Stimulated activated CD8-positive, alpha-beta memory T cell treated with anti-CD3 and anti-CD28 coated beads, Interleukin-12 subunit alpha, Interleukin-12 subunit beta, amount 100 ng/mL, for 4 hours (primary cell): ENCODE measurements at regions not wholly inside any gene's neighbourhood (a gene's known extent, or its start where the extent isn't known, plus 50 kb on each side); places are given as distances from the start of the nearest gene placed in this dataset.
"Not testable (repeated sequence)": the region's sequence is repeated elsewhere in the genome, so short reads cannot be mapped to it uniquely, and the experiment has no call there.

Experiments used
- DNase-seq: peaks from one replicate; pipeline ENCODE4 v3.0.0-alpha.2; 2020; ENCODE audit warnings: low read depth

GRCh38 chr4:138438608-138439007, 196.5 kb upstream of the SLC7A11 start:
- no peak for DNase-seq

DNA sequence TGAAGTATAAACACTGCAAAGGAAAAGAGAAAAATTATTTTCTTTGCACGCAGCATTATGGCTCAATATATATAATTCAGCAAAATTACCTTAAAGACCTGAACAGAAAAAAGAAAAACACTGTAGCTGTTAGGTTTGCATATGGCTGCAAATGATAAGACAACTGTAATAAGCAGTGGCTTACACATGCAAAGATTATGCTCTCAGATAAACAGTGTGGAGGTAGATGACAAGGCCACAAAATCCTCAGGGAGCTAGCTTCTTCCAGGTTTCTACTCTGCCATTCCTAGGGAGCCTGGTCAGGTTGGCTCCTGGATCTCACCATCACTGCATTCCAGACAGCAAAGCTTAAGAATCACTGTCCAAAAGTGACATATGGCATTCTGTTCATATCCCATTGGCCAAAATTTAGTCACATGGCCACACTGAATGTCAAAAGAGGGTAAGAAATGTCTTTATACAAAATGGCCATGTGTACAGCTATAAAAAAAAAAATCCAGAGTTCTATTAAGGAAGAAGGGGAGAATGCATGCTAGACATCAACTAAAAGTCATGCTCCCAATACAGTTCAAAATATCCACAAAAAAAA, 195.2 kb upstream of the SLC7A11 start:
- no peak for DNase-seq

- not testable (repeated sequence) for DNase-seq
Observed at GRCh38 chr4:138435733-138436132, 193.6 kb upstream of the SLC7A11 start.

- not testable (repeated sequence) for DNase-seq
Observed at GRCh38 chr4:138435046-138435445, 192.9 kb upstream of the SLC7A11 start.

DNA sequence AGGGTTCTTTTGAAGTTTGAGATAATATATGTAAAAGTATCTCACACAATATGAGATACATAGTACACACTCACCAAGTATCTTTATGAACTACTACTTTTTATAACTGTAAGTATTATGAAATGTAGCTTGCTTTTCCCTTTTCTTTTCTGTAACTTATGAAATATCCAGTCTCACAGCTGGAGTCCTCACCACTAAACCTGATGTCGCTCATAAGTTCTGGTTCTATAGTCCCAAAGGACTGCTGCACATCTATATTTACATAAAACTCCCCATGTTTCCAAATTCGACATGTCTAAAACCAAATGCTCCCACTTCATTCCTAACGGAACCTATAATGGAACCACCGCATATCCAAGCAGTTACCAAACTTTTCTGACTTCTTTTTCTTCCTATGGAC, 186.5 kb upstream of the SLC7A11 start:
- DNase-seq: no peak

DNA sequence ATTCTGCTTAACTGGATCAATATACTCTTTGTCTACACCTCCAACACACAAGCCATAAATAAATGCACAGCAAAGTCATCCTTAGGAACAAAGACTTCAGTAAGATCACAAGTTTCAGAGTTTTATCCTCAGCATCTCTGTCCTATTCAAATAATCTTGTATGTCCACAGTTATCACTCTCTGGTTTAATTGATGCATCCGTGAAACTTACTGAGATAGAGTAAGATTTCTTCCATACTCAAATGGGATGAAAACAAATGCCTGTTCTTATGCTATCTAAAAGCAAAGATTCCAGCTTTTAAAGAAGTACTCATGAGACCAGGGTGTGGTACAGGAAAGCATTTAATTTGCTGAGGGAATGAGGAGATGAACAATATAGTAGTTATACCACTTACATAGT, 184.6 kb upstream of the SLC7A11 start:
- no peak for DNase-seq

- DNase-seq: no peak
Observed at GRCh38 chr4:138420471-138420870, 178.3 kb upstream of the SLC7A11 start.

DNA sequence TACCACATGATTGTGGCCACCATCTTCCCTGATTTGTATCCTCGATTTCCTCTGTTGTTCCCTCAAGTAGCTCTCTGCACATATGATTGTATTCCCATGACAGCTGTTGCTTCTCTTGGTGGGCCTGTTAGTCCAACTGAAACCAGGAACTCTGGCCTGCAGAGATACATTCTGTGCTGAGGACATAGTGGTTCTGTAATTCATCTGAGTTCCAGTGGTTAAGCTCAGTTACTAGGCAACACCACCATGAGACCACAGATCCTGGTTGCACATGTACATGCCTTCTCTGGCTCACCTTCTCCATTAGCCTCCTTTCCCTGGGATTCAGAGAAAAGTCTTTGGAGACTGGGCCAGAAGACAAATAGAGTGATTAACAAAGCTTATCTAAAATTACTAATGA, 172.1 kb upstream of the SLC7A11 start:
- no peak for DNase-seq

DNA sequence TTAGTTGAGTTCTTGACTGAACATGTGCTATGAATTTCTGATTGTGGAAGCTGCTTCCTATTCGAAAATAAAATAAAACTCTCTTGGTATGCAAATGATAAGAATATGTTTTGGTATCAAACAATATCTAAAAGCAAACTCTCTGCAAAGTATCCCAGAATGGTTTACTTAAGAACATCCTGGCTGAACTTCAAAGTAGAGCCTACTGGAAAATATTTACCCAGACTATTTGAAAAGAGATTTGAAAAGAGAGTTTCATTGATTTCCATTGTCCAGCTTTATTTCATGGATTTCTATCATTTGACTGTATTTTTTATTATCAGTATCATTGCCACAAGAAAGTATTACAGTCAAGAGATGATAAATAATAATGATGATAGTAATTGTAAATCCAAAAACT, 171.1 kb upstream of the SLC7A11 start:
- DNase-seq: no peak

GRCh38 chr4:138412847-138413246, 170.7 kb upstream of the SLC7A11 start:
- no peak for DNase-seq

DNA sequence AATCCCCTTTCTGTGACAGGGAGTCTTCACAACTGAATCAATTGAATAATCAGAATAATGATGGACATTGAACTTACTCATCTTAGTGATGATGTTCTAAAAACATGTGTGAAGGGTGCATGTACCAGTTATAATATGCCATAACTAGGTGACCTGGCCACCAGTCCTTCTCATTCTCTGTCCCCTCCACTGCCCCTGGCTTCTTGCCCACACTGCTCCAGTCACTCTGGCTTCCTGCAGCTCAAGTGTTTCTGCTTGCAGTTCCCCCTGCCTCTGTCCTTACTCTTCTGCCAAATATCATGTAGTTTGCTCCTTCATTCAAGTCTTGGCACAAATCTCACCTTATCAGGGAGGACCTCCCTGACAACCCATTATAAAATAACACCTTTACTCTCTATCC, 168.1 kb upstream of the SLC7A11 start:
- DNase-seq: no peak

GRCh38 chr4:138409670-138410069, 167.5 kb upstream of the SLC7A11 start:
- DNase-seq: no peak

DNA sequence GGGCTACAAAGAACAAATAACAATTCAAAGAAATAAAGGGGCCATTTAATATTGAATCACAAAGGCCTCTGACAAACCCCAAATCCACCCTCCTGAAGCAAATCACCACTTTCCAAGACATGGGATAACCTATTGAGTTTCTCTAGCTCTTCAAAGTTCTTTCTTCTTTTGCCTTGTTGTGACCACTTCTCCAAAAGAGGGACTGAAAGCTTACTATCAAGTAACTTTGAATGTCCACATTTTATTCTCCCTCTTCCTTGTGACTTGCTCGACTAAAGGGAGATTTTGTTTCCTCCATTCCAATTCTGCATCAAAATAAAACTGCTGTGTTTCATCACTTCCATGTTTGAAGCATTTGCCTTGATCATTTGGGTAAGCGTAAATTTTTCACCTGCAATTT, 166.6 kb upstream of the SLC7A11 start:
- DNase-seq: no peak

DNA sequence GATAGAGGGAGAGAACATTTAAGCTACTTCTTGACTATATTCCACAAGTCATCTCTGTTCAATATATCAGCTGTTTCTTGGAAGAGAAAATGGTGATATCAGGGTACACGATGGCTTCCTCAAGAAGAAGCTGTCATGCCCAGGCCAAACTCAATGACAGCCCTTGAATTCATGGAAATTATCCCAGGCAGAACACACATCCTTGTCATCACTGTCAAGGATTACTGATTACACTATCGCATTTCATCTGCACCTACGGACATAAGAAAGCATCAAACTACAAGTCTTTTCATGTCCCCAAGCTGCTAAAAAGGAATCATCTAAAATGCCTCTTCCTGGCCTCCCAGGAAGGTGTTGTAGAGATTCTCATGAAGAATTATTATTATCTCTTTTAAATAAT, 165.2 kb upstream of the SLC7A11 start:
- DNase-seq: no peak

GRCh38 chr4:138406876-138407275, 164.7 kb upstream of the SLC7A11 start:
- no peak for DNase-seq

DNA sequence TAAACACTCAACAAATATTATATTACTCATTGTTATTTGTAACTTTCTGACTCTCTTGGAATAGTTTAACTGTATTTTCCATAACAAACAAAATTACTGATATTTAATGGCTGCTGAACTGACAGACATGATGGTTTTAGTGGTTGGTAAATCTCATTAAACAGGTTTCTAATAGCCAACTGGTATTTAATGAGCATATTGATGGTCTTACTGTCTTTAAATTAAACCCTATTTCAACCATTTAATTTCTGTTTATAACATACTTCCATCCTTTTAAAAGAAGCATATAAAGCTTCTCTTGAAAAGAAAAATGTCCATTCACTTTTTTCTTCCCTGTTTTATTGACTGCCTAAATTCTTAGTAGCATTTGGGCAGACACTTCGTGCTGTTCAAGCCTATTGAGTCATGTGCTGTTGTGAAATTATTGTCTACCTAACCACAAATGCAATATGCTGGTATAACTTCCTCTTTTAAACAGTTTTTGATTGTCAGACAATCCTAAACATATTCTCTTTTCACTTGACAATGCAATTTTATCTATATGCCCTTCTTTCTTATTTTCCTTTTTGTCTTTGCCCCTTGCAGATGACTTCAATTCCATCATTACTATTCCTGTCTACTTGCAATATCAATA, 163.9 kb upstream of the SLC7A11 start:
- no peak for DNase-seq

DNA sequence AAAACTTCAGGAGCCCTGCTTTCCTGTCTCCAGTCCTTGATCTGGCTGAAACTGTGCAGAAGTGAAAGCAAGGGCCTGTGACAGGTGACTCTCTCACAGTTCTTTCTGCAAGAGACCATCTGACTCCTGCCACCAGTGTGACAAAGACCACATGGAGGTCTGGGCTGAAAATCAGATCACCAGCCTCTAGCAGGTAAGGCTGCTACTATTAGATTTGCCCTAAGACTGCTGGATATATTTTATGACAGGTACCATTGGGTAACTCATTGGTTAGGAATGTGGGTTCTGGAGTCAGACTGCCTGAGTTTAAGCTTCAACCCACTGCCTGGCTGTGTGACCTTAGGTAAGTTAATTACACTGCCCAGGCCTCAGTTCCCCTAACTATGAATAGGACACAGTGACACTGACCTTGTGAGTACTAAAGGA, 163.3 kb upstream of the SLC7A11 start:
- DNase-seq: no peak

DNA sequence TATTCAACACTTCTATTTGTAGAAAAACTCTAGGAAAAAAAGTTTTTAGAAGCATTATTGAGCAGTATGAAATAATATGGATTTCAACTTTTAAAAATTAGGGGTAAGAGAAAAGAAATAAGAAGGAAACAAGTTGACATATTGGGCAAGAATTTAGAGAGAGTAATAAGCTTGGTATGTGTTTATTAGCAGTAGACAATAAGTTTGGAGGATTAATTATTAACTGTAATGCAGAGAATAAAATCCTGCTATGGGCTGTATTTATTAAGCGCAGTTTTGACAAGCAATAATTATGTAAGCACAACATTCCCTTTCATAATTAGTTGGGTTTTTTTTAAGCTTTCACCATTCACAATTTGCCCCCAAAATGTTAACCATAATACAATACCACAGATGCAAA, 162.7 kb upstream of the SLC7A11 start:
- no peak for DNase-seq

DNA sequence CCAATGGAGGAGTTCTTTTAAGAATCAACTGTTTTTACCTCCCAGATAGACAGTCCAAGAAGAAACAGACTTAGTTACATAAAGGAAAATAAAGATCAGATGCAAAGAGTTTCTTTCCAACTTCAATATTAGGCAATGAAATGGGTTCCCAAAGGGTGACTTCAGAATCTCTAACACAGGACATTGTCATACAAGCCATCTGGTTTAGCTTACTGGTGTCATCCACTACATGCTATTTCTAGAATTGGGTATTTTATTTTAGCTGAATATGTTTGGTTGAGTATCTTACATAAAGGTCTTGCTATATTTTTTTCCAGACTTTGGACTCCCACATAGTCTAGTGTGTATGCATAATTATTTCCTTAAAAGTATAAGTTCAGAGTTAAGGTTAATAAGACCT, 162.1 kb upstream of the SLC7A11 start:
- no peak for DNase-seq

DNA sequence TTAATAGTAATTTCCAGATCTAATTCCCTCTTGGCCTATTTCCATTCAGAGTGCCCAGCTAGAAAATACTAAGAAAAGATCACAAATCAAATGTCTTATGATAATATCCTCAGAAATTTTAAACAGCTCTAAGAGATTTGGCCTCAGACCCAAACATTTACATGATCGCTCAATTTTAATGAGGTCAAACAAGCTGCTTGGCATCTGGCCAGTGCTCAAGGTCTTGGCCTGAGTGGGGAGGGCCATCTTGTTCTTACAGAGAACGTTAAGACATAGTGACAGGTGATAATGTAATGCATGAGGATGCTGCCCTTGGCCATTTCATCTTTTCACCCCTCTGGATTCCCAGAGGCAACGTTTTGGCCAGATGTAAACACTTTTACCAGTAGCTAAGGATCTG, 159.2 kb upstream of the SLC7A11 start:
- no peak for DNase-seq

DNA sequence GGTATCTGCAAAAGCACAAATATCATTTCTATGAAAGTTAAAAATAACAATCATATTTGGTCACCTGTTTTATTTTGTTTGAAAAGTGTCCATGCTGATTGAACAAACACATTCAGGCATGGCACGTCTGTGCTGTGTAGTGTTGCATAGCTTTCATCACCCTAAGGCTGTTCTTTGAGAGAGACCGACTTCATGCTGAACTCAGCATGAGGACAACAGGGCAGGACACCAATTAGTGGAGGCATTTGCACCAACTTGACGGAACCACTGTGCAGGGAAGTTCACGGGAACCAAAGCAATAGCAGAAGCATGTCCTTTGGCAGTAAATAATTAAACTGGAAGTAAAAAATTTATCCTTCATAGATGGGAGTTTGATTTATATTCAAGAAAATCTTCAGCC, 158.4 kb upstream of the SLC7A11 start:
- DNase-seq: no peak

GRCh38 chr4:138400066-138400465, 157.9 kb upstream of the SLC7A11 start:
- no peak for DNase-seq

DNA sequence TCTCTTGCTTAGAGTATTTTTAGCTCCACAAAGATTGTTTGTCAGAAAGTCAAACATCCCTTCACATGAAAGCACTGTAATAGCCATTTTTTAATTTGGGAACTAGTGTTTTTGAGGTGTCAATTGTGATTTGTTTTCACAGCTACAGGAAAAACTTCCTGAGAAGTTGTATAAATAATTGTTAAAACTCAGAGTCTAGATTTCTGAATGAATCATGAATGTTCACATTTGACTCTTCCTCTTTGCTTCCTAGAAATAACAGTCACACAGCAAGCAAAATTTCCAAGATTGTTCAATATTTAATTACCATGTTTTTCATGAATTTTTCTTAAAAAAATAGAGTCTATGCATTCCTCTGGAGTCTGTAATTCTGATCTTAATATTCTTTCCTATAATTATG, 156.9 kb upstream of the SLC7A11 start:
- DNase-seq: no peak

- no peak for DNase-seq
Observed at GRCh38 chr4:138398322-138398721, 156.2 kb upstream of the SLC7A11 start.
